Glutamatergic neuron (in vitro differentiated cells): ENCODE measurements at regions not wholly inside any gene's neighbourhood (a gene's known extent, or its start where the extent isn't known, plus 50 kb on each side); places are given as distances from the start of the nearest gene placed in this dataset.

Experiments used
- DNase-seq: peaks from one replicate; pipeline ENCODE4 v3.0.0; 2022
- H3K27ac Mint-ChIP-seq: one replicate; pipeline ENCODE4 v1.8.0; 2020; ENCODE audit warnings: mild to moderate bottlenecking, mixed read lengths, inconsistent platforms; ENCODE audit not compliant: unreplicated experiment
- H3K27me3 Mint-ChIP-seq: one replicate; pipeline ENCODE4 v1.8.0; 2020; ENCODE audit warnings: mild to moderate bottlenecking, moderate library complexity, mixed read lengths, inconsistent platforms; ENCODE audit not compliant: unreplicated experiment
- H3K36me3 Mint-ChIP-seq: one replicate; pipeline ENCODE4 v1.8.0; 2020; ENCODE audit warnings: mild to moderate bottlenecking, mixed read lengths, inconsistent platforms; ENCODE audit not compliant: unreplicated experiment
- H3K4me1 Mint-ChIP-seq: one replicate; pipeline ENCODE4 v1.8.0; 2020; ENCODE audit warnings: mild to moderate bottlenecking, low read depth, mixed read lengths, inconsistent platforms; ENCODE audit not compliant: unreplicated experiment
- H3K4me3 Mint-ChIP-seq: one replicate; pipeline ENCODE4 v1.8.0; 2020; ENCODE audit warnings: mild to moderate bottlenecking, mixed read lengths, inconsistent platforms; ENCODE audit not compliant: unreplicated experiment
- H3K9me3 Mint-ChIP-seq: one replicate; pipeline ENCODE4 v1.8.0; 2020; ENCODE audit warnings: mild to moderate bottlenecking, moderate library complexity, mixed read lengths, inconsistent platforms; ENCODE audit not compliant: unreplicated experiment
- TF ChIP-seq, protein P1 (sequence below): fragments of 200-600 bp; sonication (generic); IDR thresholded peaks from one replicate; pipeline ENCODE4 v1.5.0; 2021; ENCODE audit not compliant: partially characterized antibody, unreplicated experiment

GRCh38 chr12:45584336-45584735 is 145.2 kb upstream of the ARID2 start:
- Mint-ChIP-seq H3K4me1 (no peaks in the 10 kb centered on the region), H3K9me3 (peaks cover 3% of the 10 kb centered on the region)

DNA sequence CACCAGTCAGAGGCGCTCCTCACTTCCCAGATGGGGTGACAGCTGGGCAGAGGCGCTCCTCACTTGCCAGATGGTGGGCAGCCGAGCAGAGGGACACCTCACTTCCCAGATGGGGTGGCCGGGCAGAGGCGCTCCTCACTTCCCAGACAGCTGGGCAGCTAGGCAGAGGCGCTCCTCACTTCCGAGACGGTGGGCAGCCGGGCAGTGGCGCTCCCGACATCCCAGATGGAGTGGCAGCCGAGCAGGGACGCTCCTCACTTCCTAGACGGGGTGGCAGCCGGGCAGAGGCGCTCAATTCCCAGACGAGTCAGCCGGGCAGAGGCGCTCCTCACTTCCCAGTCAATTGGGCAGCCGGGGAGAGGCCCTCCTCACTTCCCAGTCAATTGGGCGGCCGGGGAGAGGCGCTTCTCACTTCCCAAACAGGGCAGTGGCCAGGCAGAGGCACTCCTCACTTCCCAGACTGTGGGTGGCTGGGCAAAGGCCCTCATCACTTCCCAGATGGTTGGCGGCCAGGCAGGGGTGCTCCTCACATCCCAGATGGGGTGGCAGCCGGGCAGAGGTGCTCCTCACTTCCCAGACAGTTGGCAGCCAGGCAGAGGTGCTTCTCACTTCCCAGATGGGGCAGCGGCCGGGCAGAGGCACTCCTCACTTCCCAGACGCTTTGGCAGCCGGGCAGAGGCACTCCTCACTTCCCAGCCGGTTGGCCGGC is 143.8 kb upstream of the ARID2 start:
- DNase-seq, result no peak
- no peaks in the 10 kb centered on the region for H3K36me3 Mint-ChIP-seq
- peaks cover 3% of the 10 kb centered on the region for H3K9me3 Mint-ChIP-seq
- no peak overlapping the region for H3K4me3 Mint-ChIP-seq
- H3K27me3 Mint-ChIP-seq, result no peaks in the 10 kb centered on the region
- H3K4me1 Mint-ChIP-seq, result no peaks in the 10 kb centered on the region
- TF ChIP-seq, protein P1, sequence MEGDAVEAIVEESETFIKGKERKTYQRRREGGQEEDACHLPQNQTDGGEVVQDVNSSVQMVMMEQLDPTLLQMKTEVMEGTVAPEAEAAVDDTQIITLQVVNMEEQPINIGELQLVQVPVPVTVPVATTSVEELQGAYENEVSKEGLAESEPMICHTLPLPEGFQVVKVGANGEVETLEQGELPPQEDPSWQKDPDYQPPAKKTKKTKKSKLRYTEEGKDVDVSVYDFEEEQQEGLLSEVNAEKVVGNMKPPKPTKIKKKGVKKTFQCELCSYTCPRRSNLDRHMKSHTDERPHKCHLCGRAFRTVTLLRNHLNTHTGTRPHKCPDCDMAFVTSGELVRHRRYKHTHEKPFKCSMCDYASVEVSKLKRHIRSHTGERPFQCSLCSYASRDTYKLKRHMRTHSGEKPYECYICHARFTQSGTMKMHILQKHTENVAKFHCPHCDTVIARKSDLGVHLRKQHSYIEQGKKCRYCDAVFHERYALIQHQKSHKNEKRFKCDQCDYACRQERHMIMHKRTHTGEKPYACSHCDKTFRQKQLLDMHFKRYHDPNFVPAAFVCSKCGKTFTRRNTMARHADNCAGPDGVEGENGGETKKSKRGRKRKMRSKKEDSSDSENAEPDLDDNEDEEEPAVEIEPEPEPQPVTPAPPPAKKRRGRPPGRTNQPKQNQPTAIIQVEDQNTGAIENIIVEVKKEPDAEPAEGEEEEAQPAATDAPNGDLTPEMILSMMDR, result no peak
- H3K27ac Mint-ChIP-seq, result no peak overlapping the region

More at GRCh38 chr12:45584336-45584735, 145.2 kb upstream of the ARID2 start:
- Mint-ChIP-seq H3K27me3 (no peaks in the 10 kb centered on the region), H3K36me3 (no peaks in the 10 kb centered on the region), H3K4me3 (no peak overlapping the region), H3K27ac (no peak overlapping the region)
- TF ChIP-seq, protein P1, result no peak
- DNase-seq, result no peak

DNA sequence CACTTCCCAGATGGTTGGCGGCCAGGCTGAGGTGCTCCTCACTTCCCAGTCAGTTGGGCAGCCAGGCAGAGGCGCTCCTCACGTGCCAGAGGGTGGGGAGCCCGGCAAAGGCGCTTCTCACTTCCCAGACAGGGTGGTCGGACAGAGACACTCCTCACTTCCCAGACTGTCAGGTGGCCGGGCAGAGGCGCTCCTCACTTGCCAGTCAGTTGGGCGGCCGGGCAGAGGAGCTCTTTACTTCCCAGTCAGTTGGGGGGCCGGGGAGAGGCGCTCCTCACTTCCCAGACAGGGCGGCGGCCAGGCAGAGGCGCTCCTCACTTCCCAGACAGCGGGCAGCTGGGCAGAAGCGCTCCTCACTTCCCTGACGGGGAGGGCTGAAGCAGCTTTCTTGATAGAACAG is 143.0 kb upstream of the ARID2 start:
- Mint-ChIP-seq H3K27ac (no peak overlapping the region), H3K4me1 (no peaks in the 10 kb centered on the region), H3K27me3 (no peaks in the 10 kb centered on the region), H3K36me3 (no peaks in the 10 kb centered on the region), H3K4me3 (no peak overlapping the region), H3K9me3 (peaks cover 3% of the 10 kb centered on the region)
- TF ChIP-seq, protein P1, result no peak
- DNase-seq, result no peak

GRCh38 chr12:45587012-45587411 is 142.5 kb upstream of the ARID2 start:
- H3K27ac Mint-ChIP-seq, result no peak overlapping the region
- DNase-seq, result no peak
- H3K36me3 Mint-ChIP-seq, result no peaks in the 10 kb centered on the region
- H3K4me3 Mint-ChIP-seq, result no peak overlapping the region
- no peaks in the 10 kb centered on the region for H3K27me3 Mint-ChIP-seq
- TF ChIP-seq, protein P1, result no peak
- H3K4me1 Mint-ChIP-seq, result no peaks in the 10 kb centered on the region
- H3K9me3 Mint-ChIP-seq, result peaks cover 2% of the 10 kb centered on the region

GRCh38 chr12:45587877-45588533 is 141.5 kb upstream of the ARID2 start:
- no peaks in the 10 kb centered on the region for H3K27me3 Mint-ChIP-seq
- TF ChIP-seq, protein P1, result no peak
- no peak for DNase-seq
- H3K9me3 Mint-ChIP-seq, result peaks cover 2% of the 10 kb centered on the region
- no peaks in the 10 kb centered on the region for H3K4me1 Mint-ChIP-seq
- H3K27ac Mint-ChIP-seq, result no peak overlapping the region
- no peak overlapping the region for H3K4me3 Mint-ChIP-seq
- no peaks in the 10 kb centered on the region for H3K36me3 Mint-ChIP-seq
